GM18951 (cell line): ENCODE measurements at regions not wholly inside any gene's neighbourhood (a gene's known extent, or its start where the extent isn't known, plus 50 kb on each side); places are given as distances from the start of the nearest gene placed in this dataset.

Source experiments
- POLR2A ChIP-seq: IDR thresholded peaks from 4 replicates; pipeline ENCODE4 v1.6.1; 2011; ENCODE audit warnings: mild to moderate bottlenecking; ENCODE audit not compliant: insufficient read length, insufficient read depth; ENCODE audit errors: extremely low read depth
- in situ Hi-C: fragments of 300-500 bp; cut with MboI; formaldehyde crosslinking; loops from one replicate; pipeline ENCODE4 v1.12.0; 2022; ENCODE audit warnings: low sequenced_read_pairs, mixed read lengths, inconsistent platforms; ENCODE audit not compliant: unreplicated experiment

- TF ChIP-seq POLR2A = no peak
- in situ Hi-C loops = no loop called here
These were observed 333.6 kb upstream of the TBL1XR1 start for GRCh38 chr3:177530908-177531307.

GRCh38 chr3:177536873-177537272 lies 339.6 kb upstream of the TBL1XR1 start:
- in situ Hi-C loops = no loop called here
- no peak for TF ChIP-seq POLR2A

- in situ Hi-C loops = no loop called here
- TF ChIP-seq POLR2A = no peak
These were observed 340.3 kb upstream of the TBL1XR1 start for GRCh38 chr3:177537612-177538011.

- no peak for TF ChIP-seq POLR2A
- in situ Hi-C loops = no loop called here
These were observed 340.9 kb upstream of the TBL1XR1 start for GRCh38 chr3:177538048-177538749.

GRCh38 chr3:177538750-177539730 lies 341.8 kb upstream of the TBL1XR1 start:
- no peak for TF ChIP-seq POLR2A
- in situ Hi-C loops = no loop called here

GRCh38 chr3:177541541-177541940 lies 344.3 kb upstream of the TBL1XR1 start:
- in situ Hi-C loops = no loop called here
- TF ChIP-seq POLR2A = no peak

GRCh38 chr3:177545964-177546363 lies 348.7 kb upstream of the TBL1XR1 start:
- no peak for TF ChIP-seq POLR2A
- in situ Hi-C loops = no loop called here

GRCh38 chr3:177547711-177548350 lies 350.5 kb upstream of the TBL1XR1 start:
- in situ Hi-C loops = no loop called here
- no peak for TF ChIP-seq POLR2A

- in situ Hi-C loops = no loop called here
These were observed 353.4 kb upstream of the TBL1XR1 start for GRCh38 chr3:177550667-177551066.

GRCh38 chr3:177551431-177551836 lies 354.2 kb upstream of the TBL1XR1 start:
- in situ Hi-C loops = no loop called here
- no peak for TF ChIP-seq POLR2A

More at GRCh38 chr3:177550667-177551066, 353.4 kb upstream of the TBL1XR1 start:
- no peak for TF ChIP-seq POLR2A

GRCh38 chr3:177552051-177552450 lies 354.8 kb upstream of the TBL1XR1 start:
- in situ Hi-C loops = no loop called here
- no peak for TF ChIP-seq POLR2A

- no peak for TF ChIP-seq POLR2A
- in situ Hi-C loops = no loop called here
These were observed 355.7 kb upstream of the TBL1XR1 start for GRCh38 chr3:177553012-177553411.

- in situ Hi-C loops = no loop called here
- no peak for TF ChIP-seq POLR2A
These were observed 356.3 kb upstream of the TBL1XR1 start for GRCh38 chr3:177553579-177553978.
